HEK293 (cell line): ENCODE measurements at regions not wholly inside any gene's neighbourhood (a gene's known extent, or its start where the extent isn't known, plus 50 kb on each side); places are given as distances from the start of the nearest gene placed in this dataset.

Source experiments
- CTCF ChIA-PET: fragments of 350-600 bp; formaldehyde crosslinking; extraction: SDS; loops from one replicate; lab custom pipeline; 2021; ENCODE audit warnings: antibody characterized with exemption; lab: Yijun Ruan, JAX
- POLR2A ChIA-PET: fragments of 300-600 bp; formaldehyde crosslinking; extraction: SDS; loops from one replicate; lab custom pipeline; 2020; ENCODE audit warnings: antibody characterized with exemption, inconsistent platforms; lab: Yijun Ruan, JAX
- H3K27ac ChIP-seq: fragments of 200-500 bp; sonication (Bioruptor generic); 2 replicates; pipeline ENCODE4 v1.5.1; 2014; ENCODE audit warnings: low read depth, low read length, control low read depth, inconsistent platforms; ENCODE audit errors: extremely low read depth
- H3K36me3 ChIP-seq, 2 experiments: fragments of 200-500 bp in 1 of 2; sonication (Bioruptor generic) in 1 of 2; 1 replicate in 1 of 2; 2 replicates in 1 of 2; pipeline ENCODE4 v1.5.1; 2014 to 2017; ENCODE audit warnings: inconsistent platforms in 2 of 2, low read length in 2 of 2; ENCODE audit not compliant: control insufficient read depth in 2 of 2, insufficient read depth in 1 of 2
- H3K4me1 ChIP-seq: fragments of 200-500 bp; sonication (Bioruptor generic); 2 replicates; pipeline ENCODE4 v1.5.1; 2014; ENCODE audit warnings: mild to moderate bottlenecking, low read length, inconsistent platforms; ENCODE audit not compliant: control insufficient read depth, insufficient read depth
- H3K4me3 ChIP-seq: 2 replicates; pipeline ENCODE4 v1.5.1; 2011; ENCODE audit warnings: low read depth, mild to moderate bottlenecking, control low read depth, low read length, moderate library complexity
- H3K9me3 ChIP-seq: fragments of 200-500 bp; sonication (Bioruptor generic); 2 replicates; pipeline ENCODE4 v1.5.1; 2014; ENCODE audit warnings: low read depth, low read length, inconsistent platforms; ENCODE audit not compliant: control insufficient read depth, insufficient read depth
- BCL11A ChIP-seq: fragments of 450-650 bp; formaldehyde crosslinking; IDR thresholded peaks from 2 replicates; pipeline ENCODE4 v1.5.1; 2016; ENCODE audit warnings: low read depth, missing biosample characterization, missing genetic modification characterization
- GLI4 ChIP-seq: fragments of 450-650 bp; formaldehyde crosslinking; IDR thresholded peaks from 2 replicates; pipeline ENCODE4 v1.5.1; 2016; ENCODE audit warnings: missing biosample characterization, missing genetic modification characterization
- OSR2 ChIP-seq: fragments of 450-650 bp; formaldehyde crosslinking; IDR thresholded peaks from 2 replicates; pipeline ENCODE4 v1.5.1; 2016; ENCODE audit warnings: missing biosample characterization, missing genetic modification characterization
- OVOL3 ChIP-seq: fragments of 450-650 bp; formaldehyde crosslinking; IDR thresholded peaks from 2 replicates; pipeline ENCODE4 v1.5.1; 2016; ENCODE audit warnings: missing biosample characterization, missing genetic modification characterization
- TCF7L2 ChIP-seq: IDR thresholded peaks from 2 replicates; pipeline ENCODE4 v1.6.1; 2011; ENCODE audit warnings: low read depth, mild to moderate bottlenecking, inconsistent platforms, low read length, moderate library complexity, borderline replicate concordance
- WT1 ChIP-seq: fragments of 450-650 bp; formaldehyde crosslinking; IDR thresholded peaks from 2 replicates; pipeline ENCODE4 v1.5.1; 2016; ENCODE audit warnings: missing biosample characterization, missing genetic modification characterization
- ZBTB21 ChIP-seq: fragments of 450-650 bp; formaldehyde crosslinking; IDR thresholded peaks from 2 replicates; pipeline ENCODE4 v1.5.1; 2017; ENCODE audit warnings: missing biosample characterization, missing genetic modification characterization
- ZBTB8A ChIP-seq: fragments of 450-650 bp; formaldehyde crosslinking; IDR thresholded peaks from 2 replicates; pipeline ENCODE4 v1.5.1; 2016; ENCODE audit warnings: missing biosample characterization, missing genetic modification characterization
- ZNF184 ChIP-seq: fragments of 450-650 bp; IDR thresholded peaks from 2 replicates; pipeline ENCODE4 v1.5.1; 2018; ENCODE audit warnings: missing biosample characterization, mild to moderate bottlenecking, missing genetic modification characterization
- ZNF2 ChIP-seq: fragments of 450-650 bp; formaldehyde crosslinking; IDR thresholded peaks from 2 replicates; pipeline ENCODE4 v1.5.1; 2016; ENCODE audit warnings: missing biosample characterization, missing genetic modification characterization
- ZNF501 ChIP-seq: fragments of 450-650 bp; formaldehyde crosslinking; IDR thresholded peaks from 2 replicates; pipeline ENCODE4 v1.5.1; 2016; ENCODE audit warnings: missing biosample characterization, missing genetic modification characterization
- ZNF664 ChIP-seq: fragments of 450-650 bp; formaldehyde crosslinking; IDR thresholded peaks from 2 replicates; pipeline ENCODE4 v1.5.1; 2016; ENCODE audit warnings: missing biosample characterization, missing genetic modification characterization
- ZNF747 ChIP-seq: fragments of 450-650 bp; formaldehyde crosslinking; IDR thresholded peaks from 2 replicates; pipeline ENCODE4 v1.5.1; 2016; ENCODE audit warnings: missing biosample characterization, missing genetic modification characterization
- ZNF785 ChIP-seq: fragments of 450-650 bp; formaldehyde crosslinking; IDR thresholded peaks from 2 replicates; pipeline ENCODE4 v1.5.1; 2016; ENCODE audit warnings: missing biosample characterization, missing genetic modification characterization
- TF ChIP-seq, protein P1 (sequence below): fragments of 450-650 bp; formaldehyde crosslinking; IDR thresholded peaks from 2 replicates; pipeline ENCODE4 v1.5.0; 2017; ENCODE audit warnings: missing biosample characterization, missing genetic modification characterization, borderline replicate concordance
- TF ChIP-seq, protein P2 (sequence below): fragments of 450-650 bp; formaldehyde crosslinking; IDR thresholded peaks from 2 replicates; pipeline ENCODE4 v1.5.1; 2016; ENCODE audit warnings: missing biosample characterization, missing genetic modification characterization
- TF ChIP-seq, protein P3 (sequence below): fragments of 450-650 bp; formaldehyde crosslinking; IDR thresholded peaks from 2 replicates; pipeline ENCODE4 v1.5.1; 2016; ENCODE audit warnings: missing biosample characterization, missing genetic modification characterization
- TF ChIP-seq, protein P4 (sequence below): fragments of 450-650 bp; formaldehyde crosslinking; IDR thresholded peaks from 2 replicates; pipeline ENCODE4 v1.5.1; 2016; ENCODE audit warnings: missing biosample characterization, missing genetic modification characterization
- TF ChIP-seq, protein P5 (sequence below): fragments of 450-650 bp; formaldehyde crosslinking; IDR thresholded peaks from 2 replicates; pipeline ENCODE4 v1.5.1; 2016; ENCODE audit warnings: missing biosample characterization, missing genetic modification characterization
- TF ChIP-seq, protein P6 (sequence below): fragments of 450-650 bp; formaldehyde crosslinking; IDR thresholded peaks from 2 replicates; pipeline ENCODE4 v1.5.1; 2016; ENCODE audit warnings: missing biosample characterization, missing genetic modification characterization, low read depth

DNA sequence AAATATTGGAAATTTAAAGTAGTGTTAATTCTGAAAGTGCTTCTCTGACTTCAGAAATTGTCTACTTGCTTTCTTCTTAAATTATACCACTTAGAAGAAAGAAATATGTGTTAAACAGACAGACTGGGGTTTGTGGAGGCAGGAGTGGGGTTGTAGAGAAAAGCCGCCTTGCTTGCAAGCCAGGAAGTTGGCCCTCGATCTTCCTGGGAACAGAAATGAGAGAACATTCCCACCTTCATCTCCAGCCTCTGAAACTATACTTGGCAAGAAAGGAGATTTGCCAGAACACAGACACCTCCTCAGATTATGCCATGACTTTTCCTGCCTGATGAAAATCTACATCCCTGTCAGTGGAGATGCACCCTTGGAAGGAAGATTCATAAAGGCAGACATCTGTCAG is 171.2 kb upstream of the CHRM2 start (continued):
- no peak for TF ChIP-seq ZNF664 (tag by site-specific recombination)

DNA sequence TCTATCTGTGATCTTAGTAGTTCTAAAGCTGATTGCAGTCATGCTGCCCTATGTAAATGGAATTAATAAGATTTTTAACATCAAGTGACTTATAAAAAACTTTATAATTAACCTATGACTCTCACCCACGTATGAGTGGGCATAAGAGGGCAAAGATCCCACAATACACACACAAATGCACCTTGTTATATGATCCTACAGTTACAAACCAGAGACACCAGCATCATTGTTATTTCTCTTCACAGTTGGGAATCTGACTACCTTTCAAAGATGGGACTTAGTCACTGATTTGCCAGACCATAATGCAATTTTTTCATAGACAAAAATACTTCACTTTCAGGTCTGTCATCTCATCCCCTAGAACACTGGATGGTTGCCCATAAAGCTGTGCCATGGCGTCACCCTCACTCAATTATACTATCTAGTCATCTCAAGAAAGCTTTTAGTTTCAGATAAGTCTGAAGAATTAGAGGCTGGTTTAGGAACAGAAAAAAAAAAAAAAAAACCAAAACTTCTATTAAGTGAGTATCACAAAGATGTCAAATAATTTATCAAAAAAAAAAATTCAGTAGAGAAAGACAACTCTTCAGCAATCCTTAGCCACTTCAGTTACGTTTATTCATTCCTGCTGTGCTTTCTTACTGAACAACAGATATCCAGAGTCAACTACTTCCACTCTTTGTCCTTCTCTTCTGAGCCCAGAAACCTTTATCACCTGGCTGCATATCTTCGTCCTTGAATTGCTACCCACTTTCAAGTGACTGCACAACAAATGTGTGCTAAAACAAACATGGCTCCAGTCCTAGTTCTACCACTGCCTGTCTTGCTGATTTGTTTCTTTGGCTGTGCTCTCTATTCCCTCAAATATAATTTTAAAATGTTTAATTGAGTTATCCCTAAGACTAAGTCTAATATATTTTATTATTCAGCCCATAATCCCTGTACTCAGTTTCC is 175.0 kb upstream of the CHRM2 start:
- TF ChIP-seq, protein P1, sequence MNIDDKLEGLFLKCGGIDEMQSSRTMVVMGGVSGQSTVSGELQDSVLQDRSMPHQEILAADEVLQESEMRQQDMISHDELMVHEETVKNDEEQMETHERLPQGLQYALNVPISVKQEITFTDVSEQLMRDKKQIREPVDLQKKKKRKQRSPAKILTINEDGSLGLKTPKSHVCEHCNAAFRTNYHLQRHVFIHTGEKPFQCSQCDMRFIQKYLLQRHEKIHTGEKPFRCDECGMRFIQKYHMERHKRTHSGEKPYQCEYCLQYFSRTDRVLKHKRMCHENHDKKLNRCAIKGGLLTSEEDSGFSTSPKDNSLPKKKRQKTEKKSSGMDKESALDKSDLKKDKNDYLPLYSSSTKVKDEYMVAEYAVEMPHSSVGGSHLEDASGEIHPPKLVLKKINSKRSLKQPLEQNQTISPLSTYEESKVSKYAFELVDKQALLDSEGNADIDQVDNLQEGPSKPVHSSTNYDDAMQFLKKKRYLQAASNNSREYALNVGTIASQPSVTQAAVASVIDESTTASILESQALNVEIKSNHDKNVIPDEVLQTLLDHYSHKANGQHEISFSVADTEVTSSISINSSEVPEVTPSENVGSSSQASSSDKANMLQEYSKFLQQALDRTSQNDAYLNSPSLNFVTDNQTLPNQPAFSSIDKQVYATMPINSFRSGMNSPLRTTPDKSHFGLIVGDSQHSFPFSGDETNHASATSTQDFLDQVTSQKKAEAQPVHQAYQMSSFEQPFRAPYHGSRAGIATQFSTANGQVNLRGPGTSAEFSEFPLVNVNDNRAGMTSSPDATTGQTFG (tag by site-specific recombination) = no peak
- TF ChIP-seq ZBTB8A = no peak
- TF ChIP-seq, protein P2, sequence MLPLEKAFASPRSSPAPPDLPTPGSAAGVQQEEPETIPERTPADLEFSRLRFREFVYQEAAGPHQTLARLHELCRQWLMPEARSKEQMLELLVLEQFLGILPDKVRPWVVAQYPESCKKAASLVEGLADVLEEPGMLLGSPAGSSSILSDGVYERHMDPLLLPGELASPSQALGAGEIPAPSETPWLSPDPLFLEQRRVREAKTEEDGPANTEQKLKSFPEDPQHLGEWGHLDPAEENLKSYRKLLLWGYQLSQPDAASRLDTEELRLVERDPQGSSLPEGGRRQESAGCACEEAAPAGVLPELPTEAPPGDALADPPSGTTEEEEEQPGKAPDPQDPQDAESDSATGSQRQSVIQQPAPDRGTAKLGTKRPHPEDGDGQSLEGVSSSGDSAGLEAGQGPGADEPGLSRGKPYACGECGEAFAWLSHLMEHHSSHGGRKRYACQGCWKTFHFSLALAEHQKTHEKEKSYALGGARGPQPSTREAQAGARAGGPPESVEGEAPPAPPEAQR (tag by site-specific recombination) = no peak
- no peak for TF ChIP-seq OSR2 (tag by site-specific recombination)
- no peak for TF ChIP-seq ZNF747
- no peak for TF ChIP-seq ZNF184
- TF ChIP-seq, protein P3, sequence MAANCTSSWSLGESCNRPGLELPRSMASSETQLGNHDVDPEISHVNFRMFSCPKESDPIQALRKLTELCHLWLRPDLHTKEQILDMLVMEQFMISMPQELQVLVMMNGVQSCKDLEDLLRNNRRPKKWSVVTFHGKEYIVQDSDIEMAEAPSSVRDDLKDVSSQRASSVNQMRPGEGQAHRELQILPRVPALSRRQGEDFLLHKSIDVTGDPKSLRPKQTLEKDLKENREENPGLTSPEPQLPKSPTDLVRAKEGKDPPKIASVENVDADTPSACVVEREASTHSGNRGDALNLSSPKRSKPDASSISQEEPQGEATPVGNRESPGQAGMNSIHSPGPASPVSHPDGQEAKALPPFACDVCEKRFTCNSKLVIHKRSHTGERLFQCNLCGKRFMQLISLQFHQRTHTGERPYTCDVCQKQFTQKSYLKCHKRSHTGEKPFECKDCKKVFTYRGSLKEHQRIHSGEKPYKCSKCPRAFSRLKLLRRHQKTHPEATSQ = no peak
- TF ChIP-seq TCF7L2 = no peak
- no peak for TF ChIP-seq ZNF785 (tag by site-specific recombination)
- no peak for TF ChIP-seq GLI4 (tag by site-specific recombination)
- TF ChIP-seq ZBTB21 = no peak
- no peak for TF ChIP-seq ZNF501 (tag by site-specific recombination)
- no peak for TF ChIP-seq OVOL3 (tag by site-specific recombination)
- TF ChIP-seq WT1 = no peak
- TF ChIP-seq BCL11A (tag by site-specific recombination) = no peak
- TF ChIP-seq ZNF2 (tag by site-specific recombination) = no peak
- TF ChIP-seq, protein P4, sequence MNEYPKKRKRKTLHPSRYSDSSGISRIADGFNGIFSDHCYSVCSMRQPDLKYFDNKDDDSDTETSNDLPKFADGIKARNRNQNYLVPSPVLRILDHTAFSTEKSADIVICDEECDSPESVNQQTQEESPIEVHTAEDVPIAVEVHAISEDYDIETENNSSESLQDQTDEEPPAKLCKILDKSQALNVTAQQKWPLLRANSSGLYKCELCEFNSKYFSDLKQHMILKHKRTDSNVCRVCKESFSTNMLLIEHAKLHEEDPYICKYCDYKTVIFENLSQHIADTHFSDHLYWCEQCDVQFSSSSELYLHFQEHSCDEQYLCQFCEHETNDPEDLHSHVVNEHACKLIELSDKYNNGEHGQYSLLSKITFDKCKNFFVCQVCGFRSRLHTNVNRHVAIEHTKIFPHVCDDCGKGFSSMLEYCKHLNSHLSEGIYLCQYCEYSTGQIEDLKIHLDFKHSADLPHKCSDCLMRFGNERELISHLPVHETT (tag by site-specific recombination) = no peak
- TF ChIP-seq, protein P5, sequence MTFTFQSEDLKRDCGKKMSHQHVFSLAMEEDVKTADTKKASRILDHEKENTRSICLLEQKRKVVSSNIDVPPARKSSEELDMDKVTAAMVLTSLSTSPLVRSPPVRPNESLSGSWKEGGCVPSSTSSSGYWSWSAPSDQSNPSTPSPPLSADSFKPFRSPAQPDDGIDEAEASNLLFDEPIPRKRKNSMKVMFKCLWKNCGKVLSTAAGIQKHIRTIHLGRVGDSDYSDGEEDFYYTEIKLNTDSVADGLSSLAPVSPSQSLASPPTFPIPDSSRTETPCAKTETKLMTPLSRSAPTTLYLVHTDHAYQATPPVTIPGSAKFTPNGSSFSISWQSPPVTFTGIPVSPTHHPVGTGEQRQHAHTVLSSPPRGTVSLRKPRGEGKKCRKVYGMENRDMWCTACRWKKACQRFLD (tag by site-specific recombination) = no peak
- TF ChIP-seq, protein P6, sequence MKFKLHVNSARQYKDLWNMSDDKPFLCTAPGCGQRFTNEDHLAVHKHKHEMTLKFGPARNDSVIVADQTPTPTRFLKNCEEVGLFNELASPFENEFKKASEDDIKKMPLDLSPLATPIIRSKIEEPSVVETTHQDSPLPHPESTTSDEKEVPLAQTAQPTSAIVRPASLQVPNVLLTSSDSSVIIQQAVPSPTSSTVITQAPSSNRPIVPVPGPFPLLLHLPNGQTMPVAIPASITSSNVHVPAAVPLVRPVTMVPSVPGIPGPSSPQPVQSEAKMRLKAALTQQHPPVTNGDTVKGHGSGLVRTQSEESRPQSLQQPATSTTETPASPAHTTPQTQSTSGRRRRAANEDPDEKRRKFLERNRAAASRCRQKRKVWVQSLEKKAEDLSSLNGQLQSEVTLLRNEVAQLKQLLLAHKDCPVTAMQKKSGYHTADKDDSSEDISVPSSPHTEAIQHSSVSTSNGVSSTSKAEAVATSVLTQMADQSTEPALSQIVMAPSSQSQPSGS (tag by site-specific recombination) = no peak
- H3K27ac ChIP-seq = no peak overlapping the region
- no peaks in the 10 kb centered on the region for H3K9me3 ChIP-seq
- ChIA-PET POLR2A (no interaction called here), CTCF (interaction anchor here (0.6 kb wide), 1 partner anchor 153 kb away, joined by 5 read pairs; no protein-coding TSS in a partner anchor)
- H3K4me3 ChIP-seq = no peak overlapping the region
- H3K4me1 ChIP-seq = no peaks in the 10 kb centered on the region
- no peaks in the 10 kb centered on the region for H3K36me3 ChIP-seq
